Endodermal cell (in vitro differentiated cells): ENCODE measurements at regions not wholly inside any gene's neighbourhood (a gene's known extent, or its start where the extent isn't known, plus 50 kb on each side); places are given as distances from the start of the nearest gene placed in this dataset.

Experiments
- DNase-seq: peaks from one replicate; pipeline ENCODE4 v3.0.0-alpha.2; 2017
- H3K27ac ChIP-seq: 2 replicates; pipeline ENCODE4 v1.5.1; 2013; ENCODE audit warnings: mild to moderate bottlenecking, low read depth, low read length, moderate library complexity
- H3K27me3 ChIP-seq: 2 replicates; pipeline ENCODE4 v1.6.1; 2013; ENCODE audit warnings: mild to moderate bottlenecking, low read length, moderate library complexity; ENCODE audit not compliant: insufficient read depth, control insufficient read depth, poor library complexity, severe bottlenecking
- H3K36me3 ChIP-seq: 2 replicates; pipeline ENCODE4 v1.7.0; 2013; ENCODE audit warnings: mild to moderate bottlenecking, low read length, moderate library complexity; ENCODE audit not compliant: control insufficient read depth, insufficient read depth
- H3K4me1 ChIP-seq: one replicate; pipeline ENCODE4 v1.7.0; 2013; ENCODE audit warnings: low read length; ENCODE audit not compliant: control insufficient read depth, insufficient read depth
- H3K4me3 ChIP-seq: 2 replicates; pipeline ENCODE4 v1.5.1; 2013; ENCODE audit warnings: mild to moderate bottlenecking, low read length, moderate library complexity
- H3K9ac ChIP-seq: 2 replicates; pipeline ENCODE4 v1.6.1; 2013; ENCODE audit warnings: mild to moderate bottlenecking, low read length, moderate library complexity; ENCODE audit not compliant: poor library complexity, severe bottlenecking; ENCODE audit errors: extremely low read depth
- H3K9me3 ChIP-seq: 2 replicates; pipeline ENCODE4 v1.6.1; 2013; ENCODE audit warnings: mild to moderate bottlenecking, low read length, moderate library complexity; ENCODE audit not compliant: control insufficient read depth
- H3K27ac Mint-ChIP-seq: 2 replicates; pipeline ENCODE4 v1.8.0; 2020; ENCODE audit warnings: mixed read lengths
- H3K27me3 Mint-ChIP-seq: 2 replicates; pipeline ENCODE4 v1.8.0; 2021; ENCODE audit warnings: mild to moderate bottlenecking, mixed read lengths; ENCODE audit not compliant: insufficient read depth
- H3K36me3 Mint-ChIP-seq: 2 replicates; pipeline ENCODE4 v1.8.0; 2020; ENCODE audit warnings: low read depth, mixed read lengths
- H3K4me1 Mint-ChIP-seq: 2 replicates; pipeline ENCODE4 v1.8.0; 2020; ENCODE audit warnings: mixed read lengths
- H3K4me3 Mint-ChIP-seq: 2 replicates; pipeline ENCODE4 v1.8.0; 2020; ENCODE audit warnings: mild to moderate bottlenecking, moderate library complexity, mixed read lengths
- H3K9me3 Mint-ChIP-seq: 2 replicates; pipeline ENCODE4 v1.8.0; 2020; ENCODE audit warnings: mild to moderate bottlenecking, mixed read lengths
- CTCF ChIP-seq: fragments of 200-600 bp; sonication (generic); conservative IDR thresholded peaks from 2 replicates; pipeline ENCODE4 v1.5.0; 2021; ENCODE audit warnings: antibody characterized with exemption, mild to moderate bottlenecking
- WGBS, 2 experiments: methylation state at CpG; one replicate each; pipeline versions ENCODE4 v1.1.5 to v1.1.7; 2013; ENCODE audit warnings: missing lambda C conversion rate in 2 of 2, mixed read lengths in 1 of 2; ENCODE audit not compliant: insufficient coverage in 1 of 2, insufficient read length in 1 of 2; 5-methylcytosine and 5-hydroxymethylcytosine counted together

DNA sequence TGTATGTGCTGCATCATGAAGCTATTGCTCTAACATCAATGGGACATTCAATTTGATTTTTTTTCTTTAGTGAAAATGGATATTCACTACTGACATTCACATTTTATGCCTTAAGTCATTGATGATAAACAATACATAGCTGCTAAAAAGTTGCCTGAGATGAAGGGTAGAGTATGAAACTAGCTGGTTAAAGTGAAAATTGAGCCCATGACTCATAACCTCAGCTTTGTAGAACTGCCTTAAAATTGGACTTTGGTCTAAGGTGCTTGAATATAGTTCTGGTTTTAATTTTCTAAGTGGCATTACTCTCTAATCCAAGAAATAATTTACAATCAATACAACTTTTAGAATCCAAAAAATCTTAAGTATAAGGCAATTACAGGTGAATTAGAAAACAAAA lies 740.4 kb upstream of the RIOK2 start:
- H3K9ac ChIP-seq = no peak overlapping the region
- H3K4me1 ChIP-seq = no peaks in the 10 kb centered on the region
- H3K36me3 ChIP-seq = no peaks in the 10 kb centered on the region
- no peak for TF ChIP-seq CTCF
- no peak overlapping the region for H3K27ac ChIP-seq
- no peak overlapping the region for H3K4me3 ChIP-seq
- H3K27me3 ChIP-seq = no peaks in the 10 kb centered on the region
- H3K9me3 ChIP-seq = no peaks in the 10 kb centered on the region
- H3K36me3 Mint-ChIP-seq = no peaks in the 10 kb centered on the region
- no peak for DNase-seq
- H3K4me3 Mint-ChIP-seq = no peak overlapping the region
- H3K4me1 Mint-ChIP-seq = no peaks in the 10 kb centered on the region
- H3K9me3 Mint-ChIP-seq = no peaks in the 10 kb centered on the region
- no peaks in the 10 kb centered on the region for H3K27me3 Mint-ChIP-seq
- no peak overlapping the region for H3K27ac Mint-ChIP-seq

DNA sequence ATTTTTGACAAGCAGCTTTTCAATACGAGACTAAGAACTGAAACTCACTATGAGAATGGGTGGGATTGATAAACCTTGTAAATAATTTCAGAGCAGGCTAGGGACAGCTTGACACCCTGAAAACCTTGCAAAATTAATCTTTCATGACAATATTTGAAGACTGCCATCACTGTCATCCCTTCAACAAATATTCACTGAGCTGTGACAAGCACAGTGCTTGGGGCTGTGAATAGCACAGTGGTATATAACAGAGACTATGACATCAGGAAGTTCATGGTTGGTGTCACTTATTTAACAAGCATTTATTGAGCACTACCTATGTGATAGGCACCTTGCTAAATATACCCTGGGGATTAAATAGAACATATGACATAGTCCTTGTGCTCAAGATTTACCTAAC lies 741.0 kb upstream of the RIOK2 start:
- no peak overlapping the region for H3K4me3 ChIP-seq
- no peak overlapping the region for H3K9ac ChIP-seq
- no peak for DNase-seq
- no peak for TF ChIP-seq CTCF
- H3K27ac ChIP-seq = no peak overlapping the region
- H3K4me3 Mint-ChIP-seq = no peak overlapping the region
- H3K9me3 Mint-ChIP-seq = no peaks in the 10 kb centered on the region
- H3K4me1 Mint-ChIP-seq = no peaks in the 10 kb centered on the region
- no peak overlapping the region for H3K27ac Mint-ChIP-seq
- no peaks in the 10 kb centered on the region for H3K36me3 ChIP-seq
- H3K4me1 ChIP-seq = no peaks in the 10 kb centered on the region
- no peaks in the 10 kb centered on the region for H3K27me3 ChIP-seq
- no peaks in the 10 kb centered on the region for H3K27me3 Mint-ChIP-seq
- no peaks in the 10 kb centered on the region for H3K36me3 Mint-ChIP-seq
- WGBS, 2 experiments = 89 to 100% methylated on average over 1 of the region's 1 CpG
- no peaks in the 10 kb centered on the region for H3K9me3 ChIP-seq

- Mint-ChIP-seq H3K36me3 (no peaks in the 10 kb centered on the region), H3K9me3 (no peaks in the 10 kb centered on the region), H3K4me1 (no peaks in the 10 kb centered on the region), H3K27me3 (no peaks in the 10 kb centered on the region), H3K4me3 (no peak overlapping the region), H3K27ac (no peak overlapping the region)
- no peak for DNase-seq
- Histone ChIP-seq H3K9ac (no peak overlapping the region), H3K4me1 (no peaks in the 10 kb centered on the region), H3K4me3 (no peak overlapping the region), H3K9me3 (no peaks in the 10 kb centered on the region), H3K27ac (no peak overlapping the region), H3K36me3 (no peaks in the 10 kb centered on the region), H3K27me3 (no peaks in the 10 kb centered on the region)
- WGBS, 2 experiments = 80 to 100% methylated on average over 1 of the region's 1 CpG
- no peak for TF ChIP-seq CTCF
Measured at GRCh38 chr5:97929383-97929782, 746.3 kb upstream of the RIOK2 start.
